IMR-90 (cell line): ENCODE measurements at regions not wholly inside any gene's neighbourhood (a gene's known extent, or its start where the extent isn't known, plus 50 kb on each side); places are given as distances from the start of the nearest gene placed in this dataset.

Source experiments
- ATAC-seq: fragments of 200-7000 bp; cut with Tn5 transposase; 2 replicates; pipeline ENCODE4 v1.9.1; 2020; ENCODE audit warnings: low read depth, mild to moderate bottlenecking, moderate library complexity
- BruUV-seq: library from RNA; stranded (reverse); fragments of 400-500 nt; replicated peaks from 2 replicates; lab custom pipeline; 2021; lab: Mats Ljungman, UMichigan
- CTCF ChIA-PET: fragments of 300-600 bp; formaldehyde crosslinking; extraction: SDS; loops from one replicate; lab custom pipeline; 2021; ENCODE audit warnings: antibody characterized with exemption; lab: Yijun Ruan, JAX
- POLR2A ChIA-PET: fragments of 300-600 bp; sonication (Branson Sonifier 250); formaldehyde crosslinking; loops from one replicate; lab custom pipeline; 2022; ENCODE audit warnings: antibody characterized with exemption; ENCODE audit not compliant: unreplicated experiment; lab: Charles Lee
- DNase-seq: peaks from one replicate; pipeline ENCODE4 v3.0.0; 2013
- H2AFZ ChIP-seq: replicated peaks from 2 replicates; pipeline ENCODE3; 2013; ENCODE audit warnings: low read length, mild to moderate bottlenecking; ENCODE audit not compliant: poor library complexity
- H2AK5ac ChIP-seq: 2 replicates; pipeline ENCODE4 v1.6.1; 2013; ENCODE audit warnings: low read depth, low read length, inconsistent platforms
- H2AK9ac ChIP-seq: replicated peaks from 2 replicates; pipeline ENCODE3; 2013; ENCODE audit warnings: mild to moderate bottlenecking, low read depth, low read length, moderate library complexity; ENCODE audit not compliant: poor library complexity
- H2BK120ac ChIP-seq: 2 replicates; pipeline ENCODE4 v1.6.1; 2013; ENCODE audit warnings: low read depth, low read length, inconsistent platforms
- H2BK15ac ChIP-seq: 3 replicates; pipeline ENCODE4 v1.6.1; 2013; ENCODE audit warnings: low read depth, low read length, inconsistent platforms
- H2BK20ac ChIP-seq: 2 replicates; pipeline ENCODE4 v1.6.1; 2013; ENCODE audit warnings: low read depth, mild to moderate bottlenecking, inconsistent platforms, low read length, moderate library complexity
- H2BK5ac ChIP-seq: 2 replicates; pipeline ENCODE4 v1.6.1; 2013; ENCODE audit warnings: mild to moderate bottlenecking, low read depth, low read length, inconsistent platforms; ENCODE audit not compliant: poor library complexity, severe bottlenecking
- H3K14ac ChIP-seq: replicated peaks from 2 replicates; pipeline ENCODE4 v1.6.1; 2013; ENCODE audit warnings: low read depth, low read length, inconsistent platforms
- H3K18ac ChIP-seq: 2 replicates; pipeline ENCODE4 v1.6.1; 2013; ENCODE audit warnings: low read depth, low read length, control low read depth
- H3K23ac ChIP-seq: 2 replicates; pipeline ENCODE4 v1.6.1; 2013; ENCODE audit warnings: low read depth, low read length, inconsistent platforms
- H3K27ac ChIP-seq: 2 replicates; pipeline ENCODE4 v1.5.1; 2013; ENCODE audit warnings: mild to moderate bottlenecking, control low read depth, low read length; ENCODE audit not compliant: insufficient read depth
- H3K27me3 ChIP-seq: 2 replicates; pipeline ENCODE4 v1.6.1; 2013; ENCODE audit warnings: low read length; ENCODE audit not compliant: control insufficient read depth, insufficient read depth
- H3K36me3 ChIP-seq: 2 replicates; pipeline ENCODE4 v1.6.1; 2013; ENCODE audit warnings: low read length, mixed read lengths; ENCODE audit not compliant: control insufficient read depth, insufficient read depth
- H3K4ac ChIP-seq: 2 replicates; pipeline ENCODE4 v1.6.1; 2013; ENCODE audit warnings: low read depth, low read length, inconsistent platforms
- H3K4me1 ChIP-seq: 2 replicates; pipeline ENCODE4 v1.6.1; 2013; ENCODE audit warnings: low read length, mixed read lengths; ENCODE audit not compliant: control insufficient read depth, insufficient read depth
- H3K4me2 ChIP-seq: 2 replicates; pipeline ENCODE4 v1.6.1; 2013; ENCODE audit warnings: low read depth, mild to moderate bottlenecking, control low read depth, low read length, moderate library complexity
- H3K4me3 ChIP-seq: 2 replicates; pipeline ENCODE4 v1.5.1; 2013; ENCODE audit warnings: low read depth, mild to moderate bottlenecking, control low read depth, low read length, moderate library complexity; ENCODE audit not compliant: insufficient read depth
- H3K56ac ChIP-seq: 2 replicates; pipeline ENCODE4 v1.6.1; 2013; ENCODE audit warnings: low read length, inconsistent platforms; ENCODE audit not compliant: insufficient read depth; ENCODE audit errors: extremely low read depth
- H3K79me1 ChIP-seq, 2 experiments: 2 replicates each; pipeline ENCODE4 v1.6.1; 2013; ENCODE audit warnings: low read length in 2 of 2, inconsistent platforms in 1 of 2, low read depth in 1 of 2
- H3K9ac ChIP-seq: 2 replicates; pipeline ENCODE4 v1.6.1; 2013; ENCODE audit warnings: low read depth, low read length, control low read depth
- H3K9me1 ChIP-seq: 2 replicates; pipeline ENCODE4 v1.6.1; 2013; ENCODE audit warnings: low read length, inconsistent platforms; ENCODE audit not compliant: insufficient read depth
- H3K9me3 ChIP-seq: 2 replicates; pipeline ENCODE4 v1.6.1; 2013; ENCODE audit warnings: low read length; ENCODE audit not compliant: control insufficient read depth, insufficient read depth
- H4K20me1 ChIP-seq: 2 replicates; pipeline ENCODE4 v1.6.1; 2013; ENCODE audit warnings: low read length, inconsistent platforms; ENCODE audit not compliant: insufficient read depth
- H4K5ac ChIP-seq: 2 replicates; pipeline ENCODE4 v1.6.1; 2013; ENCODE audit warnings: mild to moderate bottlenecking, low read depth, low read length, control low read depth
- H4K8ac ChIP-seq, 2 experiments: 2 replicates each; pipeline ENCODE4 v1.6.1; 2013; ENCODE audit warnings: low read depth in 2 of 2, low read length in 2 of 2, control low read depth in 1 of 2, inconsistent platforms in 1 of 2
- H4K91ac ChIP-seq: 2 replicates; pipeline ENCODE4 v1.6.1; 2013; ENCODE audit warnings: low read depth, low read length, inconsistent platforms; ENCODE audit not compliant: insufficient read depth
- BHLHE40 ChIP-seq: fragments of 150-350 bp; IDR thresholded peaks from 2 replicates; pipeline ENCODE4 v1.6.1; 2016; ENCODE audit warnings: mild to moderate bottlenecking, low read depth, low read length
- CEBPB ChIP-seq: IDR thresholded peaks from 2 replicates; pipeline ENCODE4 v1.6.1; 2012; ENCODE audit warnings: low read depth, low read length, improper control_type of control experiment
- CHD1 ChIP-seq: IDR thresholded peaks from 2 replicates; pipeline ENCODE4 v1.6.1; 2012; ENCODE audit warnings: low read depth, low read length, improper control_type of control experiment
- FOS ChIP-seq: fragments of 150-350 bp; IDR thresholded peaks from 2 replicates; pipeline ENCODE4 v1.6.1; 2016; ENCODE audit warnings: low read depth, low read length
- MAFK ChIP-seq: IDR thresholded peaks from 2 replicates; pipeline ENCODE4 v1.6.1; 2012; ENCODE audit warnings: low read depth, low read length, improper control_type of control experiment
- MAZ ChIP-seq: IDR thresholded peaks from 2 replicates; pipeline ENCODE4 v1.6.1; 2012; ENCODE audit warnings: low read depth, mild to moderate bottlenecking, low read length, improper control_type of control experiment, moderate library complexity, borderline replicate concordance
- MXI1 ChIP-seq: IDR thresholded peaks from 2 replicates; pipeline ENCODE4 v1.6.1; 2012; ENCODE audit warnings: low read depth, mild to moderate bottlenecking, low read length, moderate library complexity, borderline replicate concordance
- NFE2L2 ChIP-seq: fragments of 150-350 bp; IDR thresholded peaks from 2 replicates; pipeline ENCODE4 v1.6.1; 2016; ENCODE audit warnings: low read depth, mild to moderate bottlenecking, low read length
- POLR2A ChIP-seq: IDR thresholded peaks from 2 replicates; pipeline ENCODE4 v1.6.1; 2012; ENCODE audit warnings: mild to moderate bottlenecking, low read depth, low read length
- RAD21 ChIP-seq: IDR thresholded peaks from 2 replicates; pipeline ENCODE4 v1.6.1; 2012; ENCODE audit warnings: low read length, improper control_type of control experiment
- RCOR1 ChIP-seq: IDR thresholded peaks from 2 replicates; pipeline ENCODE4 v1.6.1; 2012; ENCODE audit warnings: mild to moderate bottlenecking, low read length, improper control_type of control experiment; ENCODE audit not compliant: insufficient replicate concordance
- RFX5 ChIP-seq: IDR thresholded peaks from 2 replicates; pipeline ENCODE4 v1.8.0; 2012; ENCODE audit warnings: low read depth, mild to moderate bottlenecking, low read length, moderate library complexity
- SMC3 ChIP-seq: fragments of 150-350 bp; IDR thresholded peaks from 2 replicates; pipeline ENCODE4 v1.6.1; 2016; ENCODE audit warnings: low read depth, mild to moderate bottlenecking, antibody characterized with exemption, low read length, moderate library complexity
- USF2 ChIP-seq: fragments of 150-350 bp; IDR thresholded peaks from 2 replicates; pipeline ENCODE4 v1.6.1; 2017; ENCODE audit warnings: mild to moderate bottlenecking, antibody characterized with exemption, low read length, low read depth
- WGBS, 2 experiments: methylation state at CpG; one replicate each; pipeline versions ENCODE4 v1.1.5 to v1.1.7; 2013; ENCODE audit warnings: missing lambda C conversion rate in 2 of 2; ENCODE audit not compliant: insufficient read length in 1 of 2; ENCODE audit errors: extremely low coverage in 2 of 2; 5-methylcytosine and 5-hydroxymethylcytosine counted together
- dilution Hi-C: fragments of 300-500 bp; cut with HindIII; formaldehyde crosslinking; loops from one replicate; pipeline ENCODE4 v1.14.3; 2018; ENCODE audit warnings: low sequenced_read_pairs; ENCODE audit not compliant: unreplicated experiment
- in situ Hi-C: fragments of 300-500 bp; cut with MboI; formaldehyde crosslinking; loops from 3 replicates; pipeline ENCODE4 v1.14.3; 2019; ENCODE audit warnings: low sequenced_read_pairs, inconsistent platforms, mixed read lengths
- intact Hi-C: fragments of 100-400 bp; cut with micrococcal nuclease; formaldehyde crosslinking; loops from 2 replicates; pipeline ENCODE4 v1.10.0; 2022
- TF ChIP-seq, protein P1 (sequence below): fragments of 150-350 bp; IDR thresholded peaks from 2 replicates; pipeline ENCODE4 v1.6.1; 2016; ENCODE audit warnings: low read depth, mild to moderate bottlenecking, low read length, moderate library complexity, borderline replicate concordance
- TF ChIP-seq, protein P2 (sequence below): conservative IDR thresholded peaks from 2 replicates; pipeline ENCODE4 v1.5.1; 2012; ENCODE audit warnings: mild to moderate bottlenecking, low read depth, low read length, improper control_type of control experiment

GRCh38 chr2:228848638-228849037 lies 422.4 kb downstream of the PID1 start:
- H2AK5ac ChIP-seq = no peak overlapping the region
- H3K9me3 ChIP-seq = peaks cover 5% of the 10 kb centered on the region
- H3K4ac ChIP-seq = no peak overlapping the region
- no peak overlapping the region for H3K4me3 ChIP-seq
- dilution Hi-C loops (no loop called here), intact Hi-C loops (no loop called here), in situ Hi-C loops (no loop called here)
- H2BK15ac ChIP-seq = no peak overlapping the region
- H3K9me1 ChIP-seq = no peaks in the 10 kb centered on the region
- H3K27me3 ChIP-seq = no peaks in the 10 kb centered on the region
- no peaks in the 10 kb centered on the region for H3K79me1 ChIP-seq
- no peak overlapping the region for H3K9ac ChIP-seq
- no TSS peak for BruUV-seq
- H3K14ac ChIP-seq = no peak overlapping the region
- no peaks in the 10 kb centered on the region for H4K20me1 ChIP-seq
- no peak overlapping the region for H2AFZ ChIP-seq
- no peak overlapping the region for H4K91ac ChIP-seq
- ATAC-seq (no peak), DNase-seq (no peak)
- H3K56ac ChIP-seq = no peak overlapping the region
- H3K4me1 ChIP-seq = no peaks in the 10 kb centered on the region
- no peak overlapping the region for H4K8ac ChIP-seq
- CTCF ChIA-PET = no interaction called here
- H3K23ac ChIP-seq = no peak overlapping the region
- H3K4me2 ChIP-seq = no peak overlapping the region
- H2AK9ac ChIP-seq = no peak overlapping the region
- no peak overlapping the region for H3K27ac ChIP-seq
- H2BK120ac ChIP-seq = no peak overlapping the region
- H3K36me3 ChIP-seq = no peaks in the 10 kb centered on the region
- no peak overlapping the region for H2BK5ac ChIP-seq
- POLR2A ChIA-PET = no interaction called here
- H4K5ac ChIP-seq = no peak overlapping the region
- H3K18ac ChIP-seq = no peak overlapping the region
- no peak overlapping the region for H2BK20ac ChIP-seq
- TF ChIP-seq MAZ (no peak), MXI1 (no peak), CEBPB (no peak), FOS (no peak), POLR2A (no peak), NFE2L2 (no peak), RFX5 (no peak), USF2 (no peak), BHLHE40 (no peak), RAD21 (no peak), MAFK (no peak), RCOR1 (no peak), CHD1 (no peak), SMC3 (no peak)
- TF ChIP-seq, protein P1, sequence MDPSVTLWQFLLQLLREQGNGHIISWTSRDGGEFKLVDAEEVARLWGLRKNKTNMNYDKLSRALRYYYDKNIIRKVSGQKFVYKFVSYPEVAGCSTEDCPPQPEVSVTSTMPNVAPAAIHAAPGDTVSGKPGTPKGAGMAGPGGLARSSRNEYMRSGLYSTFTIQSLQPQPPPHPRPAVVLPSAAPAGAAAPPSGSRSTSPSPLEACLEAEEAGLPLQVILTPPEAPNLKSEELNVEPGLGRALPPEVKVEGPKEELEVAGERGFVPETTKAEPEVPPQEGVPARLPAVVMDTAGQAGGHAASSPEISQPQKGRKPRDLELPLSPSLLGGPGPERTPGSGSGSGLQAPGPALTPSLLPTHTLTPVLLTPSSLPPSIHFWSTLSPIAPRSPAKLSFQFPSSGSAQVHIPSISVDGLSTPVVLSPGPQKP = no peak
- TF ChIP-seq, protein P2, sequence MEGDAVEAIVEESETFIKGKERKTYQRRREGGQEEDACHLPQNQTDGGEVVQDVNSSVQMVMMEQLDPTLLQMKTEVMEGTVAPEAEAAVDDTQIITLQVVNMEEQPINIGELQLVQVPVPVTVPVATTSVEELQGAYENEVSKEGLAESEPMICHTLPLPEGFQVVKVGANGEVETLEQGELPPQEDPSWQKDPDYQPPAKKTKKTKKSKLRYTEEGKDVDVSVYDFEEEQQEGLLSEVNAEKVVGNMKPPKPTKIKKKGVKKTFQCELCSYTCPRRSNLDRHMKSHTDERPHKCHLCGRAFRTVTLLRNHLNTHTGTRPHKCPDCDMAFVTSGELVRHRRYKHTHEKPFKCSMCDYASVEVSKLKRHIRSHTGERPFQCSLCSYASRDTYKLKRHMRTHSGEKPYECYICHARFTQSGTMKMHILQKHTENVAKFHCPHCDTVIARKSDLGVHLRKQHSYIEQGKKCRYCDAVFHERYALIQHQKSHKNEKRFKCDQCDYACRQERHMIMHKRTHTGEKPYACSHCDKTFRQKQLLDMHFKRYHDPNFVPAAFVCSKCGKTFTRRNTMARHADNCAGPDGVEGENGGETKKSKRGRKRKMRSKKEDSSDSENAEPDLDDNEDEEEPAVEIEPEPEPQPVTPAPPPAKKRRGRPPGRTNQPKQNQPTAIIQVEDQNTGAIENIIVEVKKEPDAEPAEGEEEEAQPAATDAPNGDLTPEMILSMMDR = no peak
- WGBS, 2 experiments = 20% methylated on average over 1 of the region's 5 CpGs; no CpG with 5 or more reads in 1 of the 2 experiments
